Activated gamma-delta T cell (primary cell): ENCODE measurements at regions not wholly inside any gene's neighbourhood (a gene's known extent, or its start where the extent isn't known, plus 50 kb on each side); places are given as distances from the start of the nearest gene placed in this dataset.

ENCODE experiments used
- DNase-seq: peaks from one replicate; lab custom pipeline; 2025; lab: John Stamatoyannopoulos, UW

- DNase-seq = no peak
Measured at GRCh38 chr6:16974704-16975359, 127.0 kb upstream of the STMND1 start.

DNA sequence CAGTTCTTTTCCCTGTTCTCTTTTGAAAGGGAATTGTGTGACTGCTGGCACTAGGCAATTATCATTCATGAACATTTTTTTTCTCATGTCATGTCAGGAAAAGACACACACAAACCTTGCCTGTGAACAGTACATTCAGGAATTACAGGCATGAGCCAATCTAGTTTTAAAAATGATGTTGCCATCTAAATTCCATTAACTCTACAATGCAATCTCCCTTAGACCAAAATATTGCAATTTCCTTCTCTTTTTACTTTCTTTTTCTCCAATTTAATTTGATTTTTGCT, 127.5 kb upstream of the STMND1 start:
- no peak for DNase-seq

DNA sequence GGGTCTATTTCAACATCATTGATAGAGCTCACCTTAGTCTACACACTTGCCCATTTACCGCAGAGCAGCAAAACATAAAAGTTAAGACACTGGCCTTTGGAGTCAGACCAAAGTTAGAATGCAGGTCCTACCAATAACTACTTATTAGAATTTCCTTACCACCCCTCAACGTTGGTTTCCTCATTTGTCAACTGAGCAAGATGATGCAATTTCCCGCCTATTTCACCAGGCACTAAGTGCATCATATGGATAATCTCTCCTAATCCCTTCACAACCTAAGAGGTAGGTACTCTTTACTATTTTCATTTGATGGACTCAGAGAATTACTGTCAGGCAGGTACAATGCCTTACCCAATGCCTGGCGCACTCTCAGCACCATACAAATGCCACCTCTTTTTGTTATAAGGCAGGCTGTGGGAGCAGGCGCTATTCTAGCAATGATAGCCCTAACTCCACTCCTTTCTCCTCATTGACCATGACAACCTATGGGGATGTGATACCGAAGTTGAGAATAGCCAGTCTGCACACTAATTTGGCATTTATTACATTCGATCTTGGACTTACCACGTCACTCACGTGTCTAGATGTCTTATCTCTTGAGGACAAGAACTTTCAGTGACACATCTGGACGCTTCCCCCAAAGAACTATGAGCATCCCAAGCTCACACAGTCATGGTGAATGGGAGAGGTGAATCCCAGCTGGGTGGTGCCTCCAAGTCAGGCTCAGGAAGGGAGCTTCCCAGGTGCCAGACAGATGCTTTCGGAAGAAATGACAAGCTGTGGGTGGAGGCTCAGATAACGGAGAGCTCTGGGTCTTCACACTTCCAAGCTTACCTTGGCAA, 128.1 kb upstream of the STMND1 start:
- no peak for DNase-seq

DNA sequence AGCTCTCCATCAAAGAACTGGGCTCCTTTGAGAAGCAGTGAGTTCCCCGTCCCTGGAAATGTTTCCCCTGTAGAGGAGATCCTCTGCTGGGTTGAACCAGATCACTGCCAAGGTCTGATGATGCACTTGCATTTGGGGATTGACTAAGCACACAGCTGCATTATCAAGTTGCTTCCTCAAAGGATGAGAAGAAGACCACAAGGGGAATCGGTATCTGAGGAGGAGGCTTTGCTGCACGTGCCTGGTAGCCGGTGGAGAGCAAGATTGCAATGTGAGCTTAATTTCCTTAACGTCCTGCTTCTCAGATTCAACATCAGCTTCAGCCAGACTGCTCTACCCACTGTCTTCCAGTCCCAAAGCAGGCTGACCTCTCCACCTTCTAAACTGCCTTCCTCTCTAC, 128.8 kb upstream of the STMND1 start:
- no peak for DNase-seq

GRCh38 chr6:16972535-16972934, 129.3 kb upstream of the STMND1 start:
- no peak for DNase-seq

- DNase-seq = no peak
Measured at GRCh38 chr6:16969699-16970655, 131.9 kb upstream of the STMND1 start.

DNA sequence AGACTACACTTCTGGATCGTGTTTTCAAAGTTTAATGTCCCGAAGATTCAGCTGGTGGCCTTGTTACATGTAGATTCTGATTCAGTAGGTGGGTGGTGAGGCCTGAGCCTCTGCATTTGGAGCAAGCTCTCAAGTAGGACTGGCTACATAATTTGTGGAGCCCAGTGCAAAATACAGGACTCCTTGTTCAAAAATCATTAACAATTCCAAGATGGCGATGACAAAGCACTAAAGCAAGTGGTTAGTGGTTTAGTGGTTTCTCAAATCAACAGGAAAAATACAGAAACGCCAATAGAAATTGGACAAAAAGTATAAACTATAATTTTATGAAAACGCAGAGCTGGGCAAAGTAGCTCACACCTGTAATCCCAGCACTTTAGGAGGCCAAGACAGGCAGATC, 133.7 kb upstream of the STMND1 start:
- no peak for DNase-seq

DNA sequence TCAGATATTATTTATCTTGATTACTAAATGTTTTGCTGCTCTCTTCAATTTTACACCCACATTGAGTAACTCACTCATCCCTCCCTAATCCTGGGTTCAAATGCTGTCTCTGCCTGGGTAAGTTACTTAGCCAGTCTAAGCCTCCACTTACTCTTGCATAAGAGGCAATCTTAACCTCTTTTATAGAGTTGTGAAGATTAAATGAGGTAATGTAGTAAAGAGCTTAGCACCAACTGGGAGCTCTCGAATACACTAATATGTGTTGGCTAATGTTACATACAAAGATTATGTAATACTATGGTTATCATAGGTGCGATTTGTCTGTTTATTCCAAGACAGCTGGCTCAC, 134.4 kb upstream of the STMND1 start:
- DNase-seq = no peak

GRCh38 chr6:16966791-16967469, 134.9 kb upstream of the STMND1 start:
- DNase-seq = no peak

- no peak for DNase-seq
Measured at GRCh38 chr6:16965689-16966088, 136.2 kb upstream of the STMND1 start.

DNA sequence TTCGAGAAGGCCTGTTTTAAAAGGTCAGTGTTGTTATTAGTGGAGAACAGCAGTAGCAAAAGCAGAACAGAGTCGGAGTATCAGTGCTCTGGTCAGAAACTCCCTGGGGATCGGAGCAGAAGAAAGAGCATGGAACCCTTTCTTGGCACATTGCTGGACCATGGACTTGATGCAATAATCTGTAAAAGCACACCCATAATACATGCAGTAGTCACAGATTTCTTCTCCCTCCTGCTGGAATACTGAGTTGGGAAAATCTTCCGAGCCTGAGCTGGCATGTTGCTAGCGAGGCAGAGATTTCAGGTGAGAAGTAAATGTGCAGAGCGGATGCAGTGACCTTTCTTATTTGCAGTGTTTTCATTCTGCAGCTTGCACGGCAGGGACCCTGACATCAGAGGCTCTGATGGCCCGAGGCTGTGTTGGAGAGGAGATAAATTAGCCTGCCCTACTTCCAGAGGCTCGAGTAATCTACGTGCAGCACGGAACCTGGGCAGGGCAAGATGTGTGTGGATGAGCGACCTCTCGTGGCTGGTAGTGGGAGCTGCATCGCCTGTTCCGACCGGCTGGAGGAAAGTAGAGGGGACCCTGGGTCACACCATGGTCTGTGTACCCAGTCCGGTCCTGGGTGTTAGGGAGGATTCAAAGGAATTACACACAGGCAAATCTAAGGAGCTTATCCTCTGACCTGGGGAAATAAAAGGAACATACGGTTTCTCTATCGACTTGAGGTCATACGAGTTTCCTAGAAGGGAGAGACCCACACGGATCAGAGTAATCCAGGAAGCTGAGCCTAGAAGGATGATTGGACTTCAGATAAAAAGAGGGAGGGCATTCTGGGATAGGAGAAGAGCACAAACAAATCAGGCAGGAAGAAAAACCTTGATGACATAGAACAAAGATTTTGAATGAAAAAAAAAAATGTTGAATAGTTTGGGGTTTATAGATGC, 137.0 kb upstream of the STMND1 start:
- DNase-seq = no peak

- no peak for DNase-seq
Measured at GRCh38 chr6:16961577-16961976, 140.3 kb upstream of the STMND1 start.

- DNase-seq = no peak
Measured at GRCh38 chr6:16959789-16960188, 142.1 kb upstream of the STMND1 start.

GRCh38 chr6:16956361-16956760, 145.5 kb upstream of the STMND1 start:
- DNase-seq = no peak

DNA sequence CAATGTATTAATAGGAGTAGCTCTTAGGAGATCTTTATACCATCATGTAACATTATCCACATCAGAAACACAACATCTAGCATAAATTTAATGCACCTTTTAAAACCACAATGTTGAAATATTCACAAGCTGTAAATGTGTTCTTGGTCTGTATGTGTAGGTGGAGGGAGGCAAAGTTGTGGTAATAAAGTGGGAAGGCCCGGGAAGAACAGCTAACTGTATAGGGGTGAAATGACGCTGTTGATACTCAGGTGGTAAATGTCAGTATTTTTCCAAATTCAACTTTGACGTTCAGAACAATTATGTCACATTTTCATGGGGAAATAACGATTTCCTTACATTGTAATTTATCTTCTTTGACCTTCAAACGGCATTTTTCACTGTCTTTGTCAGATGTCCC, 146.0 kb upstream of the STMND1 start:
- no peak for DNase-seq

DNA sequence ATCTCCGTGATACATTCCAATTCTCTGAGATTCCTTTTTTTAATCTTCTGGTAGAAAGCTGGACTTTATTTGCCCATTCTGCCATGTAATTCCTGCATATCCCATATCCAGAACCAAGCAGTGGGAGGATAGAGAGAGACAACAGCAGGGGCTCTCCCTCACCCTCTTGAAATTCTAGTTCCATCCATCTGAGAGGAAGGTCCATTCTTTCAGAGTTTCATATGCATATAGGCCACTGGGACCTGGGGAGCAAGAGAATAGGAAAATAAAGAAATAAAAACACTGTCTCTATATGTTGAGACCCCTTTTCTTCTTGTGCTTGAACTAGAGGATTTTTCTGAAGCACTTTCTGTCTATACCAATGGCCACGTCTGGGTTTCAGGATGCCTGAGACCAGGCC, 147.9 kb upstream of the STMND1 start:
- no peak for DNase-seq

- DNase-seq = no peak
Measured at GRCh38 chr6:16953446-16953845, 148.4 kb upstream of the STMND1 start.

DNA sequence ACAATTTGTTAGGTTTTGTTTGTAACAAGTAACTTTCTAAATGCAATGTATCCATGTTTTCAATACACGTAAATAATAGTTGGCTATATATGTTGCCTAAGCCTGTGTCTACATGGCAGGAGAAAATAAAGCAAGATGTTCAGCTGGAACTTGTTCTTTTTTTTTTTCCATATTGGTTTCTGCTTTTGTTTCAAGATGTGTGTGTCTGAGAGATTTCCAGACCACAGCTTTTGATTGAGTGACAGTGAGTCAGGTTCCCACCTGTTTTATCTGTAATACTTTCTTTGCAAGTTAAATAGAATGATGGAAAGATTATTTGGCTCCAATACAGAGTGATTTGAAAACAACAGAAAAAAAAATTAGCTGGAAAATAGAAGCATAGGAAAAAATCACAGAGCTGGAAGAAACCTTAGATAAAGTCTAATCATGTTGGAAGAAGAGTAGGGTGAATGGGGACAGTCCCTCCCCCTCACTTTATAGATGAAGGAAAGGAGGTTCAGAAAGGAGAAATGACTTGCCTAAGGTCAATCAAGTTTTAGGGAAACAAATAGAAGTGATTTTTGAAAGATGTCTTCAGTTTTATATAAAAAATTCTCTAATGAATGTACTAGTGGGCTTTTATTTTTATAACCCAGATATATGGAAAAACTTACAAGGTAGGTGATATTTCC, 150.9 kb upstream of the STMND1 start:
- no peak for DNase-seq

- no peak for DNase-seq
Measured at GRCh38 chr6:16950302-16950701, 151.5 kb upstream of the STMND1 start.

GRCh38 chr6:16949716-16950115, 152.1 kb upstream of the STMND1 start:
- DNase-seq = no peak
